Keratinocyte (primary cell): ENCODE measurements at regions not wholly inside any gene's neighbourhood (a gene's known extent, or its start where the extent isn't known, plus 50 kb on each side); places are given as distances from the start of the nearest gene placed in this dataset.

Experiments used
- CTCF ChIP-seq, 3 experiments: IDR thresholded peaks in 1 of 3; conservative IDR thresholded peaks in 1 of 3; optimal IDR thresholded peaks in 1 of 3; 2 replicates in 2 of 3; 3 replicates in 1 of 3; pipeline versions ENCODE3 to v1.5.1; 2011; ENCODE audit warnings: low read length in 3 of 3, mild to moderate bottlenecking in 3 of 3, moderate library complexity in 2 of 3, control low read depth in 1 of 3, inconsistent platforms in 1 of 3; ENCODE audit not compliant: insufficient read depth in 2 of 3; ENCODE audit errors: extremely low read depth in 1 of 3
- EZH2 ChIP-seq: IDR thresholded peaks from one replicate; pipeline ENCODE4 v1.6.1; 2012; ENCODE audit warnings: inconsistent platforms, mild to moderate bottlenecking, low read length, moderate library complexity

- TF ChIP-seq CTCF (optimal IDR thresholded peaks at IDR 0.05 in 1 of 3, IDR thresholded peaks at IDR 0.05 in 1 of 3, conservative IDR thresholded peaks at IDR 0.05 in 1 of 3; ENCODE audit: extremely low read depth in 1 of 3, insufficient read depth in 2 of 3, low read length in 3 of 3) (no peak), EZH2 (no peak)
Measured at GRCh38 chrX:140092121-140092520, 126.8 kb upstream of the CXorf66 start.
